OCI-LY7 (cell line): ENCODE measurements at regions not wholly inside any gene's neighbourhood (a gene's known extent, or its start where the extent isn't known, plus 50 kb on each side); places are given as distances from the start of the nearest gene placed in this dataset.

Experiments used
- CTCF ChIP-seq: fragments of 200-600 bp; sonication (generic); conservative IDR thresholded peaks from 2 replicates; pipeline ENCODE4 v1.5.1; 2014; ENCODE audit warnings: mild to moderate bottlenecking, antibody characterized with exemption, low read length, moderate library complexity, mixed read lengths
- EZH2phosphoT487 ChIP-seq: fragments of 200-600 bp; sonication (generic); IDR thresholded peaks from 2 replicates; pipeline ENCODE4 v1.6.1; 2018; ENCODE audit warnings: low read depth, borderline replicate concordance, mild to moderate bottlenecking, mixed run types, antibody characterized with exemption, low read length, moderate library complexity, mixed read lengths

DNA sequence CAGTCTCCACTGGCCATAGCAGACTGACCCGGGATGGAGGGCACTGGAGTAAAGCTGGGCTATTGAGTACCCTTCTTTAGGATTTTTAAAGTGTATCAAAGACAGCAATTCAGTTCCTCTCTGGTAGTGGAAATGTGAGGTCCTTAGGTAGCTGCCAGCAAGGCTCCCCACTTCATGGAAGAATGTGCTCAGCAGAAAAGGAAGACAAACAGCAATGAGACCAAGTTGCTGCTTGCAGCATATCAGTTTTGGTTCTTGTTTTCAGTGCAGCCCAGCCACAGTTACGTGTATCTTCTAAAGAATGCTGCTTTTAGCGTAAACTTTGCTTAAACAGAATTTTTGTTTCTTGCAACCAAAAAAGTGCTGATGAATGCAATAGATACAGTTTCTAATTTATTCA is 374.0 kb upstream of the CBLB start:
- TF ChIP-seq CTCF (no peak), EZH2phosphoT487 (no peak)
